H1 (cell line): ENCODE measurements at regions not wholly inside any gene's neighbourhood (a gene's known extent, or its start where the extent isn't known, plus 50 kb on each side); places are given as distances from the start of the nearest gene placed in this dataset.
A peak's percentile ranks its signal among the peaks of the same experiment; 100 is the strongest.

ENCODE experiments used
- CTCF ChIA-PET: fragments of 300-600 bp; sonication (Branson Sonifier 250); formaldehyde crosslinking; loops from one replicate; lab custom pipeline; 2021; ENCODE audit not compliant: partially characterized antibody; lab: Charles Lee
- POLR2A ChIA-PET: fragments of 300-600 bp; sonication (Branson Sonifier 250); formaldehyde crosslinking; loops from one replicate; lab custom pipeline; 2021; ENCODE audit warnings: inconsistent platforms; ENCODE audit not compliant: partially characterized antibody; lab: Charles Lee
- DNase-seq, 2 experiments: peaks; one replicate each; pipeline versions ENCODE4 v3.0.0 to v3.0.0-alpha.2; 2010 to 2022; ENCODE audit warnings: low spot score in 2 of 2, low read depth in 1 of 2, mixed read lengths in 1 of 2
- FAIRE-seq: peaks from 2 replicates; lab custom pipeline; 2011; peaks lifted over from hg19 to GRCh38; lab: Jason Lieb, UNC
- H2AFZ ChIP-seq: 2 replicates; pipeline ENCODE4 v1.8.1; 2012; ENCODE audit warnings: low read length, inconsistent platforms
- H2AK5ac ChIP-seq: 2 replicates; pipeline ENCODE4 v1.6.1; 2013; ENCODE audit warnings: low read depth, low read length
- H2BK120ac ChIP-seq: replicated peaks from 2 replicates; pipeline ENCODE3; 2013; ENCODE audit warnings: low read depth, low read length, inconsistent platforms
- H2BK12ac ChIP-seq: 2 replicates; pipeline ENCODE4 v1.6.1; 2013; ENCODE audit warnings: low read depth, low read length
- H2BK15ac ChIP-seq: 2 replicates; pipeline ENCODE4 v1.6.1; 2013; ENCODE audit warnings: low read length
- H2BK20ac ChIP-seq: 2 replicates; pipeline ENCODE4 v1.6.1; 2013; ENCODE audit warnings: low read length
- H2BK5ac ChIP-seq: 2 replicates; pipeline ENCODE4 v1.6.1; 2013; ENCODE audit warnings: low read depth, low read length
- H3K14ac ChIP-seq: 2 replicates; pipeline ENCODE4 v1.6.1; 2013; ENCODE audit warnings: inconsistent platforms; ENCODE audit not compliant: insufficient read length
- H3K18ac ChIP-seq: 2 replicates; pipeline ENCODE4 v1.6.1; 2013; ENCODE audit warnings: low read length; ENCODE audit errors: extremely low read depth
- H3K23ac ChIP-seq: 2 replicates; pipeline ENCODE4 v1.6.1; 2013; ENCODE audit warnings: inconsistent platforms; ENCODE audit not compliant: insufficient read length
- H3K23me2 ChIP-seq: 2 replicates; pipeline ENCODE4 v1.6.1; 2013; ENCODE audit warnings: low read depth, low read length
- H3K27ac ChIP-seq: 2 replicates; pipeline ENCODE4 v1.6.1; 2011; ENCODE audit warnings: low read depth, low read length, inconsistent platforms
- H3K27me3 ChIP-seq, 4 experiments: replicated peaks in 1 of 4; 1 replicate in 1 of 4; 2 replicates in 3 of 4; pipeline versions ENCODE4 v1.6.1 to v1.8.1; 2011 to 2013; ENCODE audit warnings: low read length in 3 of 4, mild to moderate bottlenecking in 3 of 4, inconsistent platforms in 2 of 4, mixed read lengths in 2 of 4, moderate library complexity in 1 of 4; ENCODE audit not compliant: control insufficient read depth in 3 of 4, insufficient read depth in 3 of 4; ENCODE audit errors: extremely low read depth in 1 of 4
- H3K36me3 ChIP-seq, 4 experiments: 2 replicates each; pipeline versions ENCODE4 v1.6.1 to v1.8.1; 2011 to 2013; ENCODE audit warnings: mild to moderate bottlenecking in 4 of 4, low read length in 3 of 4, moderate library complexity in 2 of 4, control low read depth in 1 of 4, inconsistent platforms in 1 of 4; ENCODE audit not compliant: insufficient read depth in 4 of 4, control insufficient read depth in 2 of 4
- H3K4ac ChIP-seq: replicated peaks from 2 replicates; pipeline ENCODE3; 2013; ENCODE audit warnings: low read length, low read depth, mixed read lengths, inconsistent platforms; ENCODE audit not compliant: insufficient read length
- H3K4me1 ChIP-seq, 4 experiments: replicated peaks in 1 of 4; 1 replicate in 1 of 4; 2 replicates in 3 of 4; pipeline versions ENCODE4 v1.6.1 to v1.8.1; 2011 to 2013; ENCODE audit warnings: low read length in 3 of 4, inconsistent platforms in 2 of 4, mixed read lengths in 1 of 4; ENCODE audit not compliant: insufficient read depth in 4 of 4, control insufficient read depth in 3 of 4
- H3K4me2 ChIP-seq, 2 experiments: 2 replicates each; pipeline versions ENCODE4 v1.6.1 to v1.8.1; 2011 to 2013; ENCODE audit warnings: low read depth in 2 of 2, low read length in 2 of 2, control low read depth in 1 of 2, inconsistent platforms in 1 of 2, mild to moderate bottlenecking in 1 of 2; ENCODE audit not compliant: insufficient read depth in 1 of 2
- H3K4me3 ChIP-seq, 4 experiments: fragments of 200-600, 300-600 bp in 1 of 4; sonication (generic), shearing (Covaris generic), sonication (Bioruptor Twin) in 1 of 4; 2 replicates each; pipeline versions ENCODE4 v1.5.1 to v1.8.1; 2011 to 2016; ENCODE audit warnings: low read length in 4 of 4, low read depth in 3 of 4, control low read depth in 2 of 4, inconsistent platforms in 2 of 4, mild to moderate bottlenecking in 2 of 4, mixed read lengths in 1 of 4, moderate library complexity in 1 of 4; ENCODE audit not compliant: insufficient read depth in 2 of 4; ENCODE audit errors: extremely low read depth in 1 of 4
- H3K56ac ChIP-seq: replicated peaks from 2 replicates; pipeline ENCODE3; 2013; ENCODE audit warnings: low read depth, mild to moderate bottlenecking, mixed read lengths, low read length, inconsistent platforms; ENCODE audit not compliant: insufficient read length
- H3K79me1 ChIP-seq: 2 replicates; pipeline ENCODE4 v1.6.1; 2013; ENCODE audit warnings: low read depth, low read length, control low read depth
- H3K79me2 ChIP-seq, 2 experiments: 2 replicates each; pipeline versions ENCODE4 v1.6.1 to v1.8.1; 2012 to 2013; ENCODE audit warnings: low read length in 2 of 2, mild to moderate bottlenecking in 2 of 2, inconsistent platforms in 1 of 2; ENCODE audit not compliant: insufficient read depth in 2 of 2, control insufficient read depth in 1 of 2
- H3K9ac ChIP-seq, 4 experiments: replicated peaks in 1 of 4; 1 replicate in 1 of 4; 2 replicates in 3 of 4; pipeline versions ENCODE4 v1.6.1 to v1.8.1; 2011 to 2013; ENCODE audit warnings: low read depth in 3 of 4, low read length in 3 of 4, control low read depth in 2 of 4, mild to moderate bottlenecking in 2 of 4, moderate library complexity in 2 of 4, inconsistent platforms in 1 of 4; ENCODE audit errors: extremely low read depth in 1 of 4
- H3K9me3 ChIP-seq, 2 experiments: 2 replicates each; pipeline versions ENCODE4 v1.6.1 to v1.8.1; 2012 to 2013; ENCODE audit warnings: mild to moderate bottlenecking in 2 of 2, moderate library complexity in 2 of 2, control low read depth in 1 of 2, inconsistent platforms in 1 of 2, low read depth in 1 of 2, low read length in 1 of 2, mixed read lengths in 1 of 2; ENCODE audit not compliant: insufficient read depth in 2 of 2
- H4K20me1 ChIP-seq, 2 experiments: replicated peaks in 1 of 2; 2 replicates each; pipeline versions ENCODE3 to v1.8.1; 2011 to 2013; ENCODE audit warnings: inconsistent platforms in 2 of 2, low read length in 2 of 2, mild to moderate bottlenecking in 1 of 2; ENCODE audit not compliant: insufficient read depth in 2 of 2, control insufficient read depth in 1 of 2
- H4K5ac ChIP-seq: 2 replicates; pipeline ENCODE4 v1.6.1; 2013; ENCODE audit warnings: low read length, low read depth, mixed read lengths, inconsistent platforms; ENCODE audit not compliant: insufficient read length
- H4K8ac ChIP-seq: 2 replicates; pipeline ENCODE4 v1.8.0; 2013; ENCODE audit warnings: mild to moderate bottlenecking, moderate library complexity, low read length, inconsistent platforms; ENCODE audit not compliant: insufficient read depth; ENCODE audit errors: extremely low read depth
- H4K91ac ChIP-seq: replicated peaks from 2 replicates; pipeline ENCODE3; 2013; ENCODE audit warnings: low read length, mixed read lengths, inconsistent platforms; ENCODE audit not compliant: insufficient read length
- BACH1 ChIP-seq: IDR thresholded peaks from 2 replicates; pipeline ENCODE4 v1.6.1; 2012; ENCODE audit warnings: low read length, improper control_type of control experiment
- CTCF ChIP-seq, 3 experiments: IDR thresholded peaks; 1 replicate in 2 of 3; 2 replicates in 1 of 3; pipeline versions ENCODE4 v1.5.1 to v1.6.1; 2011; ENCODE audit warnings: low read length in 3 of 3, mild to moderate bottlenecking in 3 of 3, inconsistent platforms in 2 of 3, low read depth in 1 of 3, moderate library complexity in 1 of 3; ENCODE audit not compliant: insufficient read depth in 1 of 3; ENCODE audit errors: control extremely low read depth in 1 of 3
- MAFK ChIP-seq: IDR thresholded peaks from 2 replicates; pipeline ENCODE4 v1.6.1; 2012; ENCODE audit warnings: low read depth, mild to moderate bottlenecking, improper control_type of control experiment, low read length
- RAD21 ChIP-seq, 2 experiments: IDR thresholded peaks in 1 of 2; conservative IDR thresholded peaks in 1 of 2; 2 replicates each; pipeline ENCODE4 v1.6.1; 2011; ENCODE audit warnings: low read depth in 2 of 2, low read length in 2 of 2, improper control_type of control experiment in 1 of 2, inconsistent platforms in 1 of 2, mild to moderate bottlenecking in 1 of 2, moderate library complexity in 1 of 2
- RBBP5 ChIP-seq: IDR thresholded peaks from 2 replicates; pipeline ENCODE4 v1.7.1; 2012; ENCODE audit warnings: low read depth, mild to moderate bottlenecking, inconsistent platforms, low read length, moderate library complexity, borderline replicate concordance
- SP1 ChIP-seq: IDR thresholded peaks from 2 replicates; pipeline ENCODE4 v1.6.1; 2011; ENCODE audit warnings: low read depth, low read length
- WGBS, 2 experiments: shearing (Covaris generic) in 1 of 2; methylation state at CpG; one replicate each; pipeline versions ENCODE4 v1.1.6 to v1.1.7; 2013 to 2015; ENCODE audit warnings: low lambda C conversion rate in 2 of 2, mixed read lengths in 2 of 2, inconsistent platforms in 1 of 2, low coverage in 1 of 2, missing lambda C conversion rate in 1 of 2; ENCODE audit not compliant: insufficient replicate concordance in 2 of 2, insufficient coverage in 1 of 2, insufficient read length in 1 of 2; ENCODE audit errors: extremely low coverage in 1 of 2, missing lambda C conversion rate in 1 of 2; 5-methylcytosine and 5-hydroxymethylcytosine counted together

GRCh38 chr4:129972257-129972656 lies 876.3 kb downstream of the C4orf33 start:
- CTCF ChIA-PET = interaction anchor here (0.9 to 1.8 kb wide), 8 partner anchors 12 to 765 kb away, joined by 3 to 5 read pairs (median 4); no protein-coding TSS in a partner anchor
- Histone ChIP-seq H3K23ac (no peak overlapping the region), H2BK120ac (no peak overlapping the region), H2BK20ac (no peak overlapping the region), H3K14ac (no peak overlapping the region), H2BK15ac (no peak overlapping the region), H3K23me2 (no peaks in the 10 kb centered on the region), H3K27me3 (no peaks in the 10 kb centered on the region), H4K8ac (no peak overlapping the region), H2AK5ac (no peak overlapping the region), H3K36me3 (no peaks in the 10 kb centered on the region), H3K79me2 (no peaks in the 10 kb centered on the region), H3K4me2 (no peak overlapping the region), H4K91ac (no peak overlapping the region), H3K79me1 (no peaks in the 10 kb centered on the region), H2AFZ (no peak overlapping the region), H3K56ac (no peak overlapping the region), H2BK12ac (no peak overlapping the region), H3K4me3 (no peak overlapping the region), H3K27ac (no peak overlapping the region), H3K9ac (no peak overlapping the region), H2BK5ac (no peak overlapping the region), H3K4me1 (no peaks in the 10 kb centered on the region), H3K9me3 (no peaks in the 10 kb centered on the region), H4K5ac (no peak overlapping the region), H3K4ac (no peak overlapping the region), H3K18ac (no peak overlapping the region), H4K20me1 (no peaks in the 10 kb centered on the region)
- POLR2A ChIA-PET = interaction anchor here (1.2 kb wide), 1 partner anchor 61 kb away, joined by 3 read pairs; no protein-coding TSS in a partner anchor
- no peak for TF ChIP-seq RBBP5
- TF ChIP-seq RAD21 (IDR thresholded peaks at IDR 0.05 in 1 of 2, conservative IDR thresholded peaks at IDR 0.05 in 1 of 2; ENCODE audit: low read depth in 2 of 2, low read length in 2 of 2) = peak; percentile 80 to 86
- no peak for TF ChIP-seq SP1
- peak; percentile 98 for TF ChIP-seq MAFK
- peak in 2 of 3 experiments; percentile 43 to 62; a peak in 3 of 4 replicates for TF ChIP-seq CTCF (IDR thresholded peaks at IDR 0.05; ENCODE audit: control extremely low read depth in 1 of 3, insufficient read depth in 1 of 3, low read depth in 1 of 3, low read length in 3 of 3)
- TF ChIP-seq BACH1 = peak; percentile 95
- FAIRE-seq = peak; percentile 85
- 78% methylated on average over 1 of the region's 1 CpG; no CpG with 5 or more reads in 1 of the 2 experiments for WGBS, 2 experiments
- no peak for DNase-seq
